AG08396 (cell line): ENCODE measurements at regions not wholly inside any gene's neighbourhood (a gene's known extent, or its start where the extent isn't known, plus 50 kb on each side); places are given as distances from the start of the nearest gene placed in this dataset.
"Not testable (repeated sequence)": the region's sequence is repeated elsewhere in the genome, so short reads cannot be mapped to it uniquely, and the experiment has no call there.

Source experiments
- DNase-seq: peaks from one replicate; pipeline ENCODE4 v3.0.0; 2012; ENCODE audit warnings: low spot score, mixed read lengths

DNA sequence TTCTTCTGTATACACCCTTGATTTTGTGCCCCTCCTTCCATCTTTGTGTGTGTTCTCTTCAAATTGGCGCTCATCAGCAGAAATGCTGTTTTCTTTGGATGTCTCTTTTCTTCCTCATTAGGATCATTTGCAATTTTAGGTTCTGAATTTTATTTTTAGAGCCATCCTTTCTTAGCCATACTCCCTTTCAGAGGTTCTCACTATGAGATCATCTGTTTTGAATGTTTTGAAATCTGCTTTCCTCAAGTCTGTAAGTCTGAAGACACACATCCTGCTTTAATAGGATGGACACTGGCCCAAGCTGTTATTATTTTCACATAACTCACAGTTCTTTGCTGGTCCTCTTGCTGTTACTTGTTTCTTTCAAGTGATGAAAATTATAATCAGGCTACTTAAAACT is 124.8 kb downstream of the BDH1 start:
- no peak for DNase-seq

DNA sequence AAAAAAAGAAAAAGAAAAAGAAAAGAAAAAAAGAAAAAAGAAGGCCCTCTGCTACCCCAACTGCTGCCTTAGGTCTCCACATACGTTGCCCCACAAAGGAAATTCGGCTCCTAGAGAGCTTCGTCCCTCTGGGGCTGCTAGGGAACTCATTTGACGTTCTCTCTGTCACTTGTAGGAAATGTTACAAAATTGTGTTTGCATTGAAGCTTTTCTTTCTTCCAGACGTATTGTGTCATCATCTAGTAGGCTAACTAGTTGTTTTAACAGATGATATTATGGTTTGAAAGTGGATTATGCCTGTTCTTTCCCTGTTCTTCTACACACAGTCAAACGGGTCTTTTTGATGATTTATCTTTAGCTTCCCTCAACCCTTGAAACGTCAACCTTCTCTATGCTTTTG is 125.3 kb downstream of the BDH1 start:
- no peak for DNase-seq

DNA sequence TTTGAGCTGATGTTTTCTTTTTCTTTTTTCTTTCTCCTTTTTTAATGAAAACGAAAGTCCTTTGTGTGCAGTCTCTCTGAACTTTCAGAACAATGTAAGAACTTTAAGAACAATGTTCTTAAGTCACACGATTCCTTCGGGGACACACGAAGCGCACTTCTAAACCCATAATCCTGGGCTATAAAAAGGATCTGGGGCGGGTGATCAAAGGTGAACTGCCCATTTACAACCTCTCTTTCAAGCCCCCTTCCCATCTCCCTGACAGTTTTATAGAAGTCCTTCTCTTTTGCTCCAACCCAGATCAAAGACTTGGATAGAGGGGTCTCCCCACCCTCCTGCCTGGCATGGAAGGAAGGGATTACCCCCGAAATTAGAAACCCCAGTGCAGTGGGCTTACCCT is 126.8 kb downstream of the BDH1 start:
- DNase-seq, result no peak

DNA sequence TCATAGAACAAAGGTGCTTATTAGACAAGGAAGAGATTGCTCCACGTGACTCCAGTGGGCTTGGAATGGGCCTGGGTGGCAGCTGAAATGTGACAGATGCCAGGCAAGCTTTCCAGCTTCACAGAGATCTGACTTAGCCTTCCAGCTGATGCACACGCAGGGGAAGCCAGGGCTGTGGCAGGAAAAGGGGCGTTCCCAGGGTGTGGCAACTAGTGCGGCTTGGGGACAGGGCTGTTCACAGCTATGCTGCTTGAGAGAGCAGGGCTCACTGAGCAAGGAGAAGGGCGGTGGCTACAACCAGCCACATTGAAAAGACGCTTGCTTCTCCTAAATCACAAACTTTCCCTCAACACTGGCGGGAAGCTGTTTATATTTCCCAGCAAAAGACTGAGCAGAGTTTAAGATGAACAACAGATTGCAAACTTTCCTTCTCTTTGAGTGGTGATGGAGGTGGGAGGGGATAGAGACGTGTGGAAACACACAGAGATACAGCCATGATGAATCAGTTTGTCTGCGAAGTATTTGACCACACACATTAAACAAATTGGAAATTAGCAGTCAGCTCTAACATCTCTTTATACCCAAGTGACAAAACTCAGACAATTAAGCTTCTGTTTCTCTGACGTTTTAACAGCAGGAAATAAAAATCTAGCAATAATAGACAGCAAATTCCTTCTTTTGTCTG is 127.5 kb downstream of the BDH1 start:
- DNase-seq, result peak; percentile 58

DNA sequence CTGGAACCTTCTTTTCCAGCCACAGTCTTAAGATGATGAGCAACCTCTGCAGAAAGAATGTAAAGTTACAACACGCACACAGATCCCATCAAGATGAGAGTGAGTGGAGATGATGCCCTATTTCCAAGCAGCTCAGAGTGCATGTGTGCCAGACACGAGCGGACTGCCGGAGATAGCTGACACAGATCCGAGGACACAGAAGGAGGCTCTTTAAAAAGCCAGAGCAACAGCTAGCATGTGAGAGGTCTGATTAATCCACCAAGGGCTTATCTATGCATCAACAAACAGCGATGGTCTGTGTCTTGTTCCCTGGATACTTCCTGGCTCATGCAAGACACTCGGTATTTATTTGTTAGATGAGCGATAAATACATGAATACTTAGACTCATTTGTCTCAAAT is 128.6 kb upstream of the DLG1 start:
- no peak for DNase-seq

DNA sequence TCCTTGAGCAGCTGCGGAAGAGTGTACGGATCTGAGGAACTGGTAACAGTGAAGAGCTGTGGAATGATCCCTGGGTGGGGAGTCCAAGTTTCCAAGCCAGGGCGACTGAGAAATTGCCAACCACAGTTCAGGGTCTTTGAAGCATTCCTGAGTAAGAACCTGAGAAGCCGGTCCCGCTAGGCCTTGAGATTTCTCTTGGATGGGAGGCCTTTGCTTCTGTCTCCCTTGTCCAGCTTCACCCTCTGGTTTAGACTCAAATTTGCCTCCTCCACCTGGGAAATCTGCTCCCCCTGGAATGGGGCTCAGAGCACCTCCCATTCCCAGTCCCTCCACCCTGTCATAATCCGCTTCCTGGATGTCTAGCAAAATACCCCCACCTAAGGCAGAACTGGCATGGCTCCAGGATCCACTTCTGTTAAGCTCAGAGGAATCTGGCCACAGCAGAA is 127.7 kb upstream of the DLG1 start:
- no peak for DNase-seq

DNA sequence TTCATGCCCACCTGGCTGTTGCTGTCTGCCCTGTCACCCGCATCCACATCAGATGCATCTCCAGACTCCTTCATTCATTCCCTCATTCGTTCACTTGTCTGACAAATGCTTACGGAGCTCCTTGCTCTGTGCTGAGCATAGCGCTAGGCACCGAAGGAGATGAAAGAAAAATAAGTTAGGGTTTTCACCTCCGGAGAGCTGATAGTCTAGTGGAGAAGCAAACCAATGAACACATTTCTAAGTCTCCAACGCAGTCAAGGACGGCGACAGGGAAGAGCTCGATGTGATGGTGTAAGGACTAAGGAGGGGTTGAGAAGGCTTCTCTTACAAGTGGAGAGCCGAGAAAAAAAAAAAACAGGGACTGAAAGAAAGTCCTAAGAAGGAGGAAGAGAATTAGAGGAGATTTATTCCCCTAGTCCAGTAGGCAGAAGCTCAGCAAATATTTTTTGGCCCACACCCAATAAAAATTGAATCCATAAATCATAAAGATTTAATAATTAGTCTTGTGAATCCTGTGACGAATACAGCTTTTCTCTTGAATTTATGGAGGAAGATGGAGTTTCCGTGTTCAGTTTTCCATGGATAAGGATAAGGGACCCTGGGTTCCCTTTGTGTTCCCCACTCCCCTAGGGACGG is 127.2 kb upstream of the DLG1 start:
- no peak for DNase-seq

DNA sequence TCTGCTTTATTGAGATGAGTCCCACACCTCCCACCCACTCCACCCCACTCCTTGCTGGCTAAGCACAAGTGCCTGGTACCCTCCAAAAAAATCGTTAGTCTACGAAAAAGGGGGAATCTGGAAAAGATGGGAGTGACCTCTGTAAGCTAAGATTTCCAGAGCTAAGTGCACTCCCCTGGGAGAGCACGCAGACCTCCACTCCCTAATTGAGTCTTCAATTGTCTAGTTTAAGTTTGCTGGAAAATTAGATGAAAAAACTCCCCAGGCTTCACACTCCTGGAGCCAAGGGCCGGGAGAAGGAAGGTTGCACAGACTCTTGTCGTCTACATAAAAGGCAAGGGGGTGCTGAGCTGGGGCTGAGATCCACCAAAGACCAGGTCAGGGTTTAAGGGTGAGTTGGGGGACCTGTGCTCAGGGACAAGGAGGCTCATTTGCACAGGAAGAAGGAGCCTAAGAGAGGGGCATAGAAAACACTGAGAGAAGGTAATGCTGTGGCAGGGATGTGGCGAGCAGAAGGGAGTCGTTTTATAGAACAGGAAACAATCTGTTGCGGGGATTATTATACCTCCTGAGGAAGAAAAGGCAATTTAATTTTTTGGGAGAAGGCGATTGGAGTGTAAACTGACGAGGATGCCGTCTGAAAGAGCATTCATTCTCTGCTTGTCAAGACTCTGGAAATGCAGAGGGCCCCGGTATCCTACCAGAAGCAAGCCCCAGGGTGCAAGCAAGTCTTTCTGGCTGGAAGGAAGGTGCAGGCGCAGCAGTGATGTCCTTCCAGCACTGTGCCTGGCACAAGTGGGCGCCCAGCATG is 126.5 kb upstream of the DLG1 start:
- no peak for DNase-seq

DNA sequence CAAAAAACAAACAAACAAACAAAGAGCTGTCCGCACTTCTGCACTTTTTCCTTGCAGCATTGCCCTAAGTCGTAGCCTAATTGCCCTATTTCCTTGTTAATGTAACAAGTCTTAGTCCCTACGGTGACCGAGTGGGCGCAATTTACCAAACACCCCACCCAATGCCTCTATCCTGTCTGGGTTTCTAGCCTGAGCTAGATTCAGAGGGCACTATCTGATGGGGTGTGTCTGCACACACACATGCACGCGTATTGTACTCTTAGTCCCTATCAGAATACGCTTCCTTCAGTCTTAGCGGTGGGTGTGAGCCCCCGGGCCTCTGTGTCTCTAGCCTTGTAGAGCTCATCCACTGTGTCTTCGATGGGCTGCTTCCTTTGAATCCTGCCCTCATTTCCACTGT is 125.9 kb upstream of the DLG1 start:
- no peak for DNase-seq

DNA sequence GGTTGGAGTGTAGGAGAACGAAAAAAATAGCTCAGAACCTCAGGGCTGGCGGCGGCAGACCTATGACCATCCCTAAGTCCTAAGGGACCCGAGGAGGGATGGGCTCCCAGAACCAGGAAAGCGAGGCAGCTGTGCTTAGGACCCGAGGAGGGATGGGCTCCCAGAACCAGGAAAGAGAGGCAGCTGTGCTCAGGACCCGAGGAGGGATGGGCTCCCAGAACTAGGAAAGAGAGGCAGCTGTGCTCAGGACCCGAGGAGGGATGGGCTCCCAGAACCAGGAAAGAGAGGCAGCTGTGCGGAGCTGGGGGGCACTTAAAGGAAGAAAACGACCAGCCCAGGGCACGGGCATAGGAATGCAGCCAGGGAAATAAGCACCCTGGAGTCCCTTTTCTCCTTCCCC is 125.0 kb upstream of the DLG1 start:
- no peak for DNase-seq

DNA sequence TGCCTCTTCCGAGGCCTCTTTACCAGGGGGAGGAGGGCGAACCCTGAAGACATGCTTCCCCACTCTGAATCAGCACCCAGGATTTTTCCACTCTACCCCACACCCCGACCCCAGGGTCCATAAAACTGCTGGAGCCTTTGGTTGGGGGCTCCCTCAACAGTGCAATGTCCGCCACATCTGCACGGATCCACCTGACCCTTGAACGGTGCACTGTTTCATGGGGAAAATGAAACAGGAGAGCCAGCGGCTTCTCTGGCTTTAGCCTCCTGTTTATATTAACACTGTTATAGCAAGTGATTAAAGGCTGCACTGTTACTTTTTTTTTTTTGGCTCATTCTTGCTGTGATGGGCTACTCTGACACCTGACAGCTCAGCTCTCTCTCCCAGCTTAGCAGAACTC is 124.1 kb upstream of the DLG1 start:
- DNase-seq, result no peak

DNA sequence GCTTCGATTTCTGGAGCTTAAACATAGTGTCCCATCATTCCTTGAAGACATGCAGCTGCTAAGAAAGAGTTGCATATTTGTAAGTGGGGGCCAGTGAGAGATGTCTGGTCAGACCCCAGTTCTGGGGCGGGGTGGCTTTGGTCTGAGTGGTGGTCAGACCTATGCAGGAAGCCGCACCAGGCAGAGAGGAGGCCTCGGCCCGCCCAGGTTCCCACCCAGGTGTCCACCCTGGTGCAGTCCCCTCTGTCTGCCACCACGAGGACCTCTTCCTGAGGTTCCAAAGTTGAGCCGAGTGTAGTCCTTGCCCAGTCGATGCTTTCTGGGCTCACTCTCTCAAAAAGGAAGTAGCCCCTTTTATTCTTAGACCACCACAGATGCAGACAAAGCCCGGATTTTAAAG is 122.6 kb upstream of the DLG1 start:
- no peak for DNase-seq

DNA sequence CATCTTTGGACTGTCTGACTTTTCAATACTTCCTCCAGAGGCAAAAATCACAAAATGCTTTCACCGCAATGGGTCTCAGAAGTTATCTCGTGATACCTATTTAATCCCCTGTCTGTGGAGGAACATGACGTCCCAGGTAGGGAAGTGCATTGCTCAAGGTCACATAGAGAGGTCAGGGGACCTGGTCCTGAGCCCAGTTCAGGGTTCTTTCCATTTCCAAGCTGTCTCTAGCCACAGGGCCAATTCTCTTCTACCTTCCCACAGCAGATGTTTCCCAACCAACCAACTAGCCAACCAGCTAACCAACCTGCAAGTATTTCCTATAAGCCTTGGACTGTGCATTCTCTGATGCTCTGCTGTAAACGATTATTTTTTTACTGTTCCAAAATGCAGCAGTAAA is 122.2 kb upstream of the DLG1 start:
- DNase-seq, result no peak

DNA sequence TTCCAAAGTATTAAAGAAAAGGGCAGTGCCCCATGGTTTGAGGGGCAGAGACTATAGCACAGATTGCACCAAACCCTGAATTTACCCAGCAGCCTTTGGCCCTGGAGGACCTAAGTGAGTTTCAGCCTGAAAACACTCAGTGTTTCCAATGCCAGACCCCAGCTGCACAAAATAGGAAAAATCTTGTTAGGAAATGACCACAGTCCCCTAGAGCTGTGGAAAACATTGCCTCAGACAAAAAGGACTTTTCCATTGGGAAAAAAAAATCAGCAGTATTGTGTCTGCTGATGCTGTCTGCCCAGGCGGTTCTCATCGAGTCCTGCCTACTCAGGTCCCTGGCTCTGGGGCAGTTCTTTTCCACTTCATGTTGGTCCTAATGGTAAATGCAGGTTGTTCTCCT is 121.7 kb upstream of the DLG1 start:
- DNase-seq, result no peak

DNA sequence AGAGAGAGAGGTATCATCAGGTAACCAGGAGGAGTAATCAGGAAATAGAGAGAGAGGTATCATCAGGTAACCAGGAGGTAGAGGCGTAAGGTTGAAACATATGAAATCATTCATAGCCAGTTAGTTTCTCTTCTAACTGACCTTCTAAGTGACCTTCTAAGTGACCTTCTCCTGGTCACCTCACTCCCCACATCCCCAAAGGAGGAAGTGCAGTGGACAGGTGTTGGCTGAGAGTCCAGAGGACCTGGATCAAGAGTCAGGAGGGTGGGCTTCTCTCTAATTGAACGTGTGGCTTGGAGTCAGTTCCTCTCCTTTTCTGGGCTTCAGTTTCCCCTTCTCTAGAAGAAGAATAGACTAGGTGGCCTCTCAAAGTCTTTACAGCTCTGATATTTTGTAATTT is 121.3 kb upstream of the DLG1 start:
- DNase-seq, result no peak

DNA sequence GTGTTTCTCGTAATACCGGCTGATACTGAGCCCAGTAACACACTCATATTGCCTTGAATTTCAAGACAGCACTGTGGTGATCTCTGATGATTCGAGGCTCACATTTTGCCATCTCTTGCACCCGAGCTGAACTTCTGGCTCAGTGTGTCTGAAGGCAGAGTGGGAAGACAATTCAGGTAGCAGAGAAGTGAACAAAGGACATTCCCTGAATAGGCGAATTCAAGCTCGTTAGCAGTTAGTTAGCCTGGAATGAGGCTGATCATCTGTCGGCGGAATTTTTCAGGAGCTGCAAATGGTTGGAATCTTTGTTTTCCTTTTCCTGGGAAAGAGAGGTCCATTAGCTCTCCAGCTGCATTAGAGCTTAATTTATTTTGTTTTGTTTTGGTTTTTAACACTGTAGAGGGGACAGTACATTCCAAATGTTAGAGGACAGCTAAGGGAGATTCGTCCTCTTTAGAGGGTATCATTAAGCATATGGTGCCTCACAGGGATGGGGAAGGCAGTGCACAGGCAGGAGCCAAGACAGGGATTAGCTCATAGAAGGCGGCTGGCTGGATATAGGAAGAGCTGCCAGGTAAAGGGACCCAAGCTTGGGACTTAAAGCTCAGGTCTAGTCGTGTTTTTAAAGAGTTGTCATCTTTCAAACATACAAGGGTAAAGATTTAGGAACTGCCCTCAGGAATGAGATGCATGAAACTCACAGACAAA is 119.7 kb upstream of the DLG1 start:
- DNase-seq, result no peak

DNA sequence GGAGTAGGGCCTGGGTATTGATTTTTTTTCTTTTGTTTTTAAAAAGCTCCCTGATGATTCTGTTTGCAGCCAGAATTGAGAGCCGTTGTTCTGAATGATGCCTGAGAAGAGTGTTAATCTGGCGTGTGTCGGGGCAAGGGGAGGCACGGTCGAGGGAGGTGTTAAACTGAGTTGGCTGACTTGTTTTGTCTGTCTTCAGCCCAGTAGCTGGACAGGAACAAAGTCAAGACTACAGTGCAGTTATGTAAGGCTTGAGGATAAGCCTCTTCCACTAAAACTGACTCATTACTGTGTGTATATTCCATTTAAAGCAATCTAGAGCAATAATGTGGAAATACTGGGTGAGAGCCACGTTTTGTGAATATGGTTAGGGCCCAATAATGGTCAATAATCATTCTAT is 119.0 kb upstream of the DLG1 start:
- no peak for DNase-seq

DNA sequence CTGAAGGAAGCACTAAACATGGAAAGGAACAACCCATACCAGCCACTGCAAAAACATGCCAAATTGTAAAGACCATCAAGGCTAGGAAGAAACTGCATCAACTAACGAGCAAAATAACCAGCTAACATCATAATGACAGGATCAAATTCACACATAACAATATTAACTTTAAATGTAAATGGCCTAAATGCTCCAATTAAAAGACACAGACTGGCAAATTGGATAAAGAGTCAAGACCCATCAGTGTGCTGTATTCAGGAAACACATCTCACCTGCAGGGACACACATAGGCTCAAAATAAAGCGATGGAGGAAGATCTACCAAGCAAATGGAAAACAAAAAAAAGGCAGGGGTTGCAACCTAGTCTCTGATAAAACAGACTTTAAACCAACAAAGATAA is 113.5 kb upstream of the DLG1 start:
- DNase-seq, result not testable (repeated sequence)

DNA sequence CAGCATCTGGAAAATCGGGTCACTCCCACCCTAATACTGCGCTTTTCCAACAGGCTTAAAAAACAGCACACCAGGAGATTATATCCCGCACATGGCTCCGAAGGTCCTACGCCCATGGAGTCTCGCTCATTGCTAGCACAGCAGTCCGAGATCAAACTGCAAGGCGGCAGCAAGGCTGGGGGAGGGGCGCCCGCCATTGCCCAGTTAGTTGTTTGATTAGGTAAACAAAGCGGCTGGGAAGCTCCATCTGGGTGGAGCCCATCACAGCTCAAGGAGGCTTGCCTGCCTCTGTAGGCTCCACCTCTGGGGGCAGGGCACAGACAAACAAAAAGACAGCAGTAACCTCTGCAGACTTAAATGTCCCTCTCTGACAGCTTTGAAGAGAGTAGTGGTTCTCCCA is 111.8 kb upstream of the DLG1 start:
- DNase-seq, result not testable (repeated sequence)

DNA sequence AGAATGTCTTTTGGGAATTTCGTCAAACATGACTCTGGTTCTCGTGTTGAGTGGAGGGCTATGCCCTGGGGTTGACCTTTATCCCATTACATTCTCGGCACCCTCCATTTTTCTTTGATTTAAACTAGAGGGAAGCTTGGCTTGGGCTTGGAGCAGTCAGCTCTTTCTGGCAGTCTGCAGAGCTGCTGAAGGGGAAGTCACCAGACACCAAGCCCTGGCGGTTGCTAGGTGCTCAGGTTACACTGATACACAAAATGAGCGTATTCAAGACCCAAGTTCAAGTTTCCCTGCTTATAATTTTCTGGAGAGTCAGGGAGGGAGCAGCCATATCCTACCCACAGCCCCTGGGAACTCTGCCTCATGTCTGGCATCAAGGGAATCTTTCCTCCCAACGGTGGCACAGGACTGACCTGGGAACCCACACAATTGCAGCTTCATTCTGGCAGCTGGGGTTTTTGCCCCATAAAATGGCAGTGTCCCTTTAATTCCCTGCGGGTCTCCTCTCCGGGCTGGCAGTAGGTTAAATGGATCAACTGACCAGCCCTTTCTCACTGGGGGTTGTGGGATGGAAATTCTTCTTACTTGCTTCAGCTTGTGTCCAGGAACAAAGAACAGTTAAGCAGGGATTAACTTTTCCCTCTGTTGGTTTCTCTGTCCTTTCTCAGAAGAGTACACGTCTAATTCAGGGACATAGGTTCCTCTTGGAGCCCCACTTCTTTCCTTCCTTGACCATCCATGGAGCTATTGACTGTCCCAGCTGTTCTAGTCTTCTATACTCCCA is 110.0 kb upstream of the DLG1 start:
- DNase-seq, result peak; percentile 6

DNA sequence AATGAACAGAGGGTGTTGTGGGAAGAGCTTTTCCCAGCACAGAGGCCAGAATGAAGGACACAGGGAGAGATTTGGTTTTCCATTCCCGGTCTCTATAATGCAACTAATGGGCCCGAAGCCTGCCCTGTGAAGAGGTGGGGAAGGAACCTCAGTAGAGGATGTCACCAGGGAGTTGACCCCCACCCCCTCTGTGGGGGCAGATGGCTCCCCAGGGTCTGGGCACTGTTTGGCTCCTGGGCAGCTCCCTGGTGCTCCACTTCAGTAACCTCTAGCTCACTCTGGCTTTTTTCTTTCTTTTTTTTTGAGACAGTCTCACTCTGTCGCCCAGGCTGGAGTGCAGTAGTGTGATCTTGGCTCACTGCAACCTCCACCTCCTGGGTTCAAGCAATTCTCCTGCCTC is 109.1 kb upstream of the DLG1 start:
- no peak for DNase-seq

DNA sequence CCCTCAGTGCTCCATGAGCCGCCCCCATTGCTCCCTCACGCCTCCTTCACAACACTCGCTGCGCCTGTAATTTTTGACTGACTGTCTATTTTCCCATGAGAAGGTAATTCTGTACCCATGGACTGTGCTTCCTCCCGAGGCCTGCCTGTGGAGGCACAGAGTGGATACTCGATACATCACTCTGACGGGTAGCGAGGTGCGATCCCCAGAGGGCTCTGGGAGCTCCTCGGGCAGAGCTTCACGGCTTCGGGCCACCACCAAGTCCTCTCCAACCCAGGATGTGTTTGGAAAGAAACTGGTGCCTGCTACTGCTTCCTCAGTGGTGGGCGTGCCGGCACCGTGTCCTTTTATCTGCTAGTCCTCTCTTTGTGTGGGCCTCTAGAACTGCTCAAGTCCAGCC is 108.6 kb upstream of the DLG1 start:
- DNase-seq, result peak; percentile 3
